ENCODE measurements at regions not wholly inside any gene's neighbourhood (a gene's known extent, or its start where the extent isn't known, plus 50 kb on each side); places are given as distances from the start of the nearest gene placed in this dataset.
A peak's percentile ranks its signal among the peaks of the same experiment; 100 is the strongest.

DNA sequence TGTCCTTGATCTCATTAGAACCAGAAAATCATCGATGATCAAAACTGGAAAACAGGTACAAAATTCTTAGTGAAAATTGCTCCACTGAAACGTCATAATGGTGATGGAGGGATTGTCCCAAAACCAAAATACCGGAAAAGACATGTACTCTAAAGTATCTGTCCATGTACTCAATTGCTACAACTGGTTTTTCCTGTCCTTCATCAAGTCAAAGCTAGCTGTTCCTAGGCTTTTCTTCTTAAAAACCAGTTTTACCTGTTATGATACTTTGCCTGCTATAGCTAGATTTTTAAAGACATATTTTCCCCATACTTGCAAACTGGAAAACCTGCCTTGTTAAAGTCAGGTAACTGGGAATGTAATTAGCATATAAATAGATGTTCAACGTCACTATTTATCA is 50.5 kb upstream of the LRRC1 start:
- DNase-seq, result no peak

GRCh38 chr6:53741034-53741823 is 53.6 kb upstream of the LRRC1 start:
- no peak for DNase-seq

- no peak for DNase-seq
These were observed 57.1 kb upstream of the LRRC1 start for GRCh38 chr6:53737746-53738145.

GRCh38 chr6:53735896-53736295 is 58.9 kb upstream of the LRRC1 start:
- no peak for DNase-seq

DNA sequence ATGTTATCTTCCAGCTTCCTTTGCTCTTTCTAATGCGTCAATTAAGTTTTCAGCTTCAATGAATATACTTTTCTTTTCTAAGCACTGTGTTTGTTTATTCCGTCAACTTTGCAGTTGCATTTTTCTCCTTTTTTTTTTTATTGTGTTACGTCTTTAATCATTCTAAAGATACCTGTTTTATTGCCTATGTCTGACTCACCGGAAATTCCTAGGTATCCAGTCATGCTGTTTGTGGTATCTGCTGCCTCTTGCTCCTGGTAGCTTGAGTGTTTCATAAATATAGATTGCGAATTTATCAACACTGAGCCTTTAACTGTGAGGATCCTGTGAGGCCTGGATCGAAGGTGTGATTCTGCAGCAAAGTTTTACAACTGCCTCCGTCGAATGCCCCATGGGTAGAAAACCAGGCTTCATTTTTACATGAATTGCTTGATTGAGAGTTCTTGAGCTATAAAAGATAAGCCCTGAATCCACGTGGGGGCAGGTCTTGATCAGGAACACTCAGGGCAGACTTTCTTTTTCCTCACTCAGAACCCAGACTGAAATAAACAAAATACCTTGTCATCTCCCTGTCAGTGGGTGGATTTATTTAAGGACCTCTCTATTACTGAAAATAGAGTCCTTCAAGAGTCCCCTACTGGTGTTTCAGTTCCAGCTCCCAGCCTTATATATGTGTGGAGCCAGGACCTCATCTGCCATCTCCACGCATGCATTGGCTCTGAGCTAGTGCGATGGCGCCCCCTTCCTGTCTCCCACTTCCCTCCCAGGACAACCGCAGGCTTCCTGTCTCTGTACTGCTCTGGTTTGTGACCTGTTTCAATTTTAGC is 60.1 kb upstream of the LRRC1 start:
- no peak for DNase-seq

- DNase-seq, result no peak
These were observed 62.8 kb upstream of the LRRC1 start for GRCh38 chr6:53731866-53732636.

GRCh38 chr6:53730767-53731166 is 64.0 kb upstream of the LRRC1 start:
- no peak for DNase-seq

DNA sequence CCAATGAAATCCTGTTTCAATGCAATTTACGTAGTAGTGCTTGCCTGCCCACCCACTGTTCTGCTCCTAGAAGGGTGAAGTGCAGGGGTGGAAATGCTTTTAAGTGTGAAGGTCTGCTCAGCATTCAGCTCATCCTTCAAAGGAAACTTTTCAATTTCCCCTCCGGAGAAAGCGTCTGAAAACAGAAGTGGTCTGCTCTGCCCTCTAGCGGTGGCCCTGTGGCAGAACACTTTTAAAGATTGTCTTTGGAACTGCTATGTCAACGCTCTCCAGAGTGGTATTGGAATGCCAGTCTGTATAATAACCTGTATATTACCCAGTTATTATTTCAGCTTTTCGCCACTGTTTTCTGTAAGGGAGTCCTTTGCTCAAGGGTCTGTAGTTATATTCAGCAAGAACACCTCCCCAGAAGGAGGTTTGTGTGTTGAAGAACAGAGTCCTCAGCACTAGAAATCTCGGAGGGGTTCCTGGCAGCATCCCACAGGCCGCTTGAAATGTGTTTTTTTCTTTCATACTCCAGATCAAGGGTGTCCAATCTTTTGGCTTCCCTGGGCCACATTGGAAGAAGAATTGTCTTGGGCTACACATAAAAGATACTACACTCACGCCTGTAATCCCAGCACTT is 63.1 kb upstream of the KLHL31 start:
- DNase-seq, result peak; percentile 22

DNA sequence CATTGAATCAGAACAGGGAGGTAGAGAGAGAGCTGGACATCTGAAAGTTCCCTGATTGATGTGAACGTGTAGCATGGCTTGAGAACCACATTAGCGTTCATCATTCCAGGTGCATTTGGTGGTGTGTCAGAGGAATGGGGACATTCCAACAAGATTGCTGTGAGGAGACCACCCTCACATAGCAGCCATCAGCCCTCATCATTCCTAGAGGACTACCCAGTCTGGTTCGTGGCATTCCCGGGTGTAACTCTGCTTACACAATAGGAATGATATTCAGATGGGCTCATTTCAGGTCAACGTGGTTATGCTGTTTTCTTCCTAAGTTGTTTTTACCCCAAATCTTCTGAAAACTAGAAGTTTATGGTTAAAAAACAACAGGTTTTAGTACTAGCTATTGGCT is 62.2 kb upstream of the KLHL31 start:
- no peak for DNase-seq

- peak; percentile 38 for DNase-seq
These were observed 60.4 kb upstream of the KLHL31 start for GRCh38 chr6:53725791-53726575.

DNA sequence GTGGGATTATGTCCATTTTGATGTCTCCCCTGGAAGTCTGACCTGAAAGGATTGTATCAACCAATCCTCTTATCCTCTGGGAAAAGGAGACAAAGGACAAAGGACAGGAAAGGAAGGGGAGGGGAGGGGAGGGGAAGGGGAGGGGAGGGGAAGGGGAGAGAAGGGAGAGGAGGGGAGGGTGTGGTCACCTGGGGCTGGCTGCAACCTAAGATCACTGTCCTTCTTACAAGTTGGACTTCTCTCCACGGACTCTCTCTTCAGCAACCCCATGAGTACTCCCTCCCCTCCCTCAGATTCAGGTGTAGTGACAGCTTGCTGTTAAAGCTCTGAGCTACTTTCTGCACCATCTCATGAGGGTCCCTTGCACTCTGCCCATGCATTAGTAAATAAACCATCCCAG is 58.9 kb upstream of the KLHL31 start:
- no peak for DNase-seq

DNA sequence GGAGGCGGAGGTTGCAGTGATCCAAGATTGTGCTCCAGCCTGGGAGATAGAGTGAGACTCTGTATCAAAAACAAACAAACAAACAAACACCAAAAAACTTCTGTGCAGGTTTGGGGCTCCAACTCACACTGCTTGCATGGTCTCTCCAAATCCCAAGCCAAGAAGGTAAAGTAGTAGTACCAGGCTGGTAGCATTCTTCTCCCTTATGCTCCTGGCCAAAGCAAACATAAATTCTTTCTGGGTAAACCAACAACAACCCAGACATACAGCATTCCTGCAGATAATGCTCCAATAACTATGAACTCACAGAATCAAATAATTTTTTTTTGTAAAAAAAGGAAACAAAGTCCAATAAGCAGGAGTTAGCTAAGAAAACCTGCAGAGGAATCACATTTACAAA is 57.8 kb upstream of the KLHL31 start:
- DNase-seq, result no peak

DNA sequence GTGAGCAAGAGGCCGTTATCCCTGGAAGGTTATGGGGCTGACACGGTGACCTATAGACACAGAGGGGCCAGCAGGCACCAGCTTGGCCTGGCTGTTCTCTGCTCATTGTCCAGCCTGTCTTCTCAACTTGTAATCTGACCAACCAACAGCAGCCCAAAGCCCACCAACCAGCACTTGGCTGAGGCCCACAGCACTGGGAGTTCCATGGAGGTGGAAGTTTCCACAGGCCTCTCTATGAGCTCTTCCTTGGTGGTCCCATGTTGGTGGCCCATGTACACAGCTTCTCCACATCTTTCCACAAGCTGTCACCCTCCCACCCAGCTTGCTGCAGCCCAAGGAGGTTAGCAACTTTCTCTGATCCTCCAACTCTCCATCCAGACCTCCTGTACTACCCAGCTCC is 56.2 kb upstream of the KLHL31 start:
- DNase-seq, result peak; percentile 4

GRCh38 chr6:53718597-53719460 is 53.3 kb upstream of the KLHL31 start:
- peak; percentile 33 for DNase-seq

GRCh38 chr6:53717566-53717965 is 52.0 kb upstream of the KLHL31 start:
- no peak for DNase-seq

DNA sequence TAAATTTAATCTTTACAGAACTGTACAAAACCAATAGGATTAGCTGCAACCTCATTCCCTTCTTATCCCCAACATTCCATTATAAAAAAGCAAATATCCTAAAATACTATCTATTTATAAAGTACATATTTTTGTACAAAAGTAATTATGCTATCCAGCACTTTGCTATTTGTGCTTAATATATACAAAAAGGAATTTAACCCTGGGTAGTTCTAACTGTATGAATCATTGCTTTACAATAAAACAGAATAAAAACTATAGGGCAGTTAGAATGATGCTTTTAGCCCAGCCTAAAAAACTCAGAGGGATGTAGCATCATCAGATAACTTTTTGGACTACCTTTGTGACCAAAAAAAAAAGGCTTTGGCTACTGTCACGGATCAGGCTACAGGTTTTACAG is 49.9 kb upstream of the KLHL31 start:
- DNase-seq, result no peak

Measured in skin of body (tissue), 1 donor.